Heart right ventricle (tissue), 16 donors: ENCODE measurements at regions not wholly inside any gene's neighbourhood (a gene's known extent, or its start where the extent isn't known, plus 50 kb on each side); places are given as distances from the start of the nearest gene placed in this dataset.

Source experiments
- ATAC-seq, 8 donors: fragments of 200-7000 bp; cut with Tn5 transposase; one replicate each; pipeline ENCODE4 v1.9.1; 2020; ENCODE audit warnings: mild to moderate bottlenecking in 8 of 8, moderate library complexity in 8 of 8, moderate number of reproducible peaks in 1 of 8
- DNase-seq, 2 donors: peaks; one replicate each; pipeline ENCODE4 v3.0.0-alpha.2; 2020
- H3K27ac ChIP-seq, 10 donors: fragments of 200-600 bp; sonication (generic) in 2 of 10; one replicate each; pipeline versions ENCODE4 v1.5.0 to v1.8.0; 2020 to 2022; ENCODE audit warnings: mild to moderate bottlenecking in 3 of 10
- H3K27me3 ChIP-seq, 7 donors: fragments of 200-600 bp; one replicate each; pipeline ENCODE4 v1.8.0; 2021 to 2022; ENCODE audit warnings: mild to moderate bottlenecking in 2 of 7
- H3K36me3 ChIP-seq, 9 donors: fragments of 200-600 bp; sonication (generic) in 1 of 9; one replicate each; pipeline versions ENCODE4 v1.5.0 to v1.8.0; 2020 to 2022; ENCODE audit warnings: mild to moderate bottlenecking in 2 of 9
- H3K4me1 ChIP-seq, 9 donors: fragments of 200-600 bp; sonication (generic) in 1 of 9; one replicate each; pipeline versions ENCODE4 v1.5.0 to v1.8.0; 2020 to 2022; ENCODE audit warnings: mild to moderate bottlenecking in 4 of 9
- H3K4me3 ChIP-seq, 10 donors: fragments of 200-600 bp; sonication (generic) in 2 of 10; one replicate each; pipeline versions ENCODE4 v1.5.0 to v1.8.0; 2020 to 2022; ENCODE audit warnings: mild to moderate bottlenecking in 7 of 10, moderate library complexity in 2 of 10
- H3K9me3 ChIP-seq, 11 donors: fragments of 200-600 bp in 10 of 11; sonication (generic) in 2 of 11; one replicate each; pipeline versions ENCODE4 v1.5.0 to v1.8.0; 2013 to 2022; ENCODE audit warnings: mild to moderate bottlenecking in 2 of 11, control low read depth in 1 of 11, moderate library complexity in 1 of 11
- CTCF ChIP-seq, 9 donors: fragments of 200-600 bp; sonication (generic) in 2 of 9; IDR thresholded peaks; one replicate each; pipeline versions ENCODE4 v1.5.0 to v1.8.0; 2021 to 2022; ENCODE audit warnings: antibody characterized with exemption in 9 of 9, mild to moderate bottlenecking in 5 of 9, moderate library complexity in 1 of 9
- WGBS, 2 donors: extraction: QIAGEN DNeasy Blood & Tissue Kit; methylation state at CpG; one replicate each; pipeline ENCODE4 v1.1.7; 2013; ENCODE audit warnings: inconsistent platforms in 1 of 2; 5-methylcytosine and 5-hydroxymethylcytosine counted together
- intact Hi-C, 10 donors: fragments of 100-400 bp; cut with DNase I; formaldehyde crosslinking; loops; one replicate each; pipeline versions ENCODE4 v1.11.1 to v1.14.2; 2022
- donor health status: Arrhythmogenic right ventricular cardiomyopathy.
- donor health status: ischemic (EF 13 %, LVEDD 7.1; RV severe dilation, severe dysfunction).
- donor health status: healthy with polysubstance abuse.
- donor health status: DM: no; HTN: yes; CAD: no.
- donor health status: DM: no; HTN: no; CAD: no.
- donor health status: ischemic (EF 25% LVEDD 6.9; RV normal size, moderate dysfunction).
- donor health status: ischemic (EF 25% LVEDD 5.7; RV mildly dilated, moderate dysfunction).
- donor health status: healthy.
- donor health status: DM: yes; HTN: yes; CAD: no.
- donor health status: Ischemic cardiomyopathy.
- donor health status: ischemic (EF 35%, LVEDD 5.7; RV mildly dilated, moderate dysfunction).
- donor health status: nonischemic (EF 11% LVEDD 7.7; RV severe dilation, severe dysfunction).
- donor health status: DM: yes; HTN: yes; CAD: no.
- donor health status: PGD.
- donor health status: ischemic (EF 29% LVEDD 5.4; RV normal size, mild dysfunction).
- donor health status: nonischemic (EF 23%, LVEDD 6.1; RV moderate dilation, normal function).

GRCh38 chr11:79705648-79706047 lies 264.8 kb upstream of the TENM4 start:
- intact Hi-C loops, result loop anchor here in 1 of 10 donors (10.0 kb wide), 1 partner anchor 449 kb away; no protein-coding TSS in a partner anchor

GRCh38 chr11:79702303-79702702 lies 261.5 kb upstream of the TENM4 start:
- 92 to 94% methylated on average over 3 of the region's 3 CpGs for WGBS, 2 donors
- no peak for TF ChIP-seq CTCF (IDR thresholded peaks at IDR 0.05)

More at GRCh38 chr11:79705648-79706047, 264.8 kb upstream of the TENM4 start:
- Histone ChIP-seq H3K36me3 (no peaks in the 10 kb centered on the region), H3K4me1 (no peaks in the 10 kb centered on the region), H3K9me3 (peaks cover 0 to 45% (median 19%) of the 10 kb centered on the region in 11 donors), H3K4me3 (no peak overlapping the region), H3K27me3 (no peaks in the 10 kb centered on the region), H3K27ac (no peak overlapping the region)
- 77 to 96% methylated on average over 5 of the region's 5 CpGs for WGBS, 2 donors
- ATAC-seq (no peak), DNase-seq (no peak)
- TF ChIP-seq CTCF (IDR thresholded peaks at IDR 0.05), result no peak

DNA sequence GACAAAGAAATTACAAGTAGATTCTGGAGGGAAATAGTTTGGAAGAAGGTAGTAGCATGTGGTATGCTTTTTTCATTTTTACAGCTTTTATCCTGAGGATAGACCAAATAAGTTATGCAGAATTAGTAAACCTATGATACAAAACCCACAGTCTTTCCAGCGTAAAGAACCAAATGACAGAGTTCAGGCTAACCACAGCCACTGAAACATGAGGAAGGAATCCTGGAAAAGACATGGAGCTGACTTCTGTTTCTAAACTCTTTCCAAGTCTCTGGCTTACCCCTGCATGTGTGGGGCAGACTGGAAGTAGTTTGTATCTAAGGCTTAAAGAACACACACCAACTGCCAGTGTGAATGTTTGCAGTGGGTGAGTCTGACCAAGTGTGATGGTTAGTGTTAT lies 258.4 kb upstream of the TENM4 start:
- Histone ChIP-seq H3K36me3 (no peaks in the 10 kb centered on the region), H3K4me3 (no peak overlapping the region), H3K9me3 (peaks cover 0 to 35% (median 15%) of the 10 kb centered on the region in 11 donors), H3K27ac (no peak overlapping the region), H3K4me1 (no peaks in the 10 kb centered on the region), H3K27me3 (peaks cover 0 to 5% (median 0%) of the 10 kb centered on the region in 7 donors)
- DNase-seq (no peak), ATAC-seq (no peak)
- intact Hi-C loops, result no loop called here
- WGBS, 2 donors, result 95 to 96% methylated on average over 1 of the region's 1 CpG
- no peak for TF ChIP-seq CTCF (IDR thresholded peaks at IDR 0.05)

More at GRCh38 chr11:79702303-79702702, 261.5 kb upstream of the TENM4 start:
- Histone ChIP-seq H3K27ac (no peak overlapping the region), H3K27me3 (peaks cover 0 to 5% (median 0%) of the 10 kb centered on the region in 7 donors), H3K4me1 (no peaks in the 10 kb centered on the region), H3K36me3 (no peaks in the 10 kb centered on the region), H3K4me3 (no peak overlapping the region), H3K9me3 (peaks cover 0 to 38% (median 15%) of the 10 kb centered on the region in 11 donors)
- DNase-seq (no peak), ATAC-seq (no peak)
- intact Hi-C loops, result loop anchor here in 1 of 10 donors (10.0 kb wide), 1 partner anchor 452 kb away; no protein-coding TSS in a partner anchor

DNA sequence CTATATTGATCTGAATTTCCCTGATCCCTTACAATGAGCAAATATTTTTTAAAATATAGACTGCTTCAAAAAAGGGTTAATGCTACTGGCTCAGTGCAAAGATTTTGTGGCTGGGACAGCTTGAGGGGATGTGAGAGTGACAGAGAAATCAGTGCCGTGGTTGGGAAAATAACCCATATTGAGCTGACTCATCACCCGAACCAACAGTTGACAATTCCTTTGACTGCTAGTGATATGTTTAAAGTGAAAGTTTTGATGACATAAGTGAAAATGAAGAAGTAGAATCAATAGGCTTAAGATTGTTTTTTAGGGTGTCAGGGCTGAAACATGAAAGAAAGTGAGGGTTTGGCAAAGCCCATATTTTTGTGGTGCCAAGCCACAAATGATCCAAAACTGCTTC lies 257.1 kb upstream of the TENM4 start:
- no peak for DNase-seq
- peaks cover 0 to 5% (median 0%) of the 10 kb centered on the region in 7 donors for H3K27me3 ChIP-seq
- intact Hi-C loops, result no loop called here
- no peaks in the 10 kb centered on the region for H3K4me1 ChIP-seq
- H3K36me3 ChIP-seq, result no peaks in the 10 kb centered on the region
- ATAC-seq, result no peak
- peaks cover 0 to 27% (median 13%) of the 10 kb centered on the region in 11 donors for H3K9me3 ChIP-seq
- no peak for TF ChIP-seq CTCF (IDR thresholded peaks at IDR 0.05)
- no peak overlapping the region for H3K4me3 ChIP-seq
- whole genome bisulfite sequencing, 2 donors, result 65 to 77% methylated on average over 2 of the region's 2 CpGs
- H3K27ac ChIP-seq, result no peak overlapping the region
